ENCODE measurements at regions not wholly inside any gene's neighbourhood (a gene's known extent, or its start where the extent isn't known, plus 50 kb on each side); places are given as distances from the start of the nearest gene placed in this dataset.

GRCh38 chr10:2589196-2589595 is 478.2 kb upstream of the PFKP start:
- no peak for TF ChIP-seq CTCF (IDR thresholded peaks at IDR 0.05)
- TF ChIP-seq ESRRA (CRISPR knock-in tag; IDR thresholded peaks at IDR 0.05; ENCODE audit: borderline replicate concordance) = no peak
